RWPE1 (cell line): ENCODE measurements at regions not wholly inside any gene's neighbourhood (a gene's known extent, or its start where the extent isn't known, plus 50 kb on each side); places are given as distances from the start of the nearest gene placed in this dataset.

ENCODE experiments used
- CTCF ChIA-PET: fragments of 350-600 bp; sonication (Branson Sonifier 250); formaldehyde crosslinking; extraction: SDS; loops from one replicate; lab custom pipeline; 2021; lab: Yijun Ruan, JAX
- POLR2A ChIA-PET: fragments of 400-600 bp; formaldehyde crosslinking; extraction: SDS; loops from one replicate; lab custom pipeline; 2020; ENCODE audit warnings: antibody characterized with exemption; ENCODE audit not compliant: low non-redundant PET; lab: Yijun Ruan, JAX
- DNase-seq: peaks from one replicate; pipeline ENCODE4 v3.0.0; 2012; ENCODE audit warnings: low spot score
- H3K27ac ChIP-seq: fragments of 450-650 bp; 2 replicates; pipeline ENCODE4 v1.5.1; 2017
- CTCF ChIP-seq: fragments of 450-650 bp; conservative IDR thresholded peaks from 2 replicates; pipeline ENCODE4 v1.5.1; 2017; ENCODE audit warnings: low read depth, mild to moderate bottlenecking

GRCh38 chr3:176767385-176767784 lies 429.9 kb downstream of the TBL1XR1 start:
- POLR2A ChIA-PET: no interaction called here
- H3K27ac ChIP-seq: peak overlapping the region; percentile 61
- CTCF ChIA-PET: interaction anchor here (0.9 kb wide), 1 partner anchor 153 kb away, joined by 3 read pairs; no protein-coding TSS in a partner anchor
- DNase-seq: peak; percentile 40
- TF ChIP-seq CTCF: no peak

DNA sequence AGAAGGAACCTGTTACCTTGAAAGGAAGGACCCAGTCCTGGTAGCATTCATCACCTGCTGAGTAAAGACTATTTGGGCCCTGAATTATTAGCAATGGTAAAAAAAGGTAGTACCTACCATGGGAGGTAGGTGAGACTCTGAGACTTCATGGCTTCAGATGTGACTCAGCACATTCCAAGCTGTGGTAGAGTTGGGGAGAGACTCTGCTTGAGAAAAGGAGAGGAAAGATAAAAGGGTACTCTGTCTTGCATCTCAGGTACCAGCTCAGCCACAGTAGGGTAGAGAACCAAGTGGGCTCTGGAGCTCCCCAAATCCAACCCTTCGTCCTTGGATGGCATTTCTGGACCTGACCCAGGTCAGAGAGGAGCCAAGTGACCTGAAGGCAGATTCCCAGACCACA lies 430.4 kb downstream of the TBL1XR1 start:
- peak overlapping the region; percentile 61 for H3K27ac ChIP-seq
- DNase-seq: no peak
- POLR2A ChIA-PET: no interaction called here
- CTCF ChIA-PET: interaction anchor here (0.9 kb wide), 1 partner anchor 154 kb away, joined by 3 read pairs; no protein-coding TSS in a partner anchor
- TF ChIP-seq CTCF: no peak

DNA sequence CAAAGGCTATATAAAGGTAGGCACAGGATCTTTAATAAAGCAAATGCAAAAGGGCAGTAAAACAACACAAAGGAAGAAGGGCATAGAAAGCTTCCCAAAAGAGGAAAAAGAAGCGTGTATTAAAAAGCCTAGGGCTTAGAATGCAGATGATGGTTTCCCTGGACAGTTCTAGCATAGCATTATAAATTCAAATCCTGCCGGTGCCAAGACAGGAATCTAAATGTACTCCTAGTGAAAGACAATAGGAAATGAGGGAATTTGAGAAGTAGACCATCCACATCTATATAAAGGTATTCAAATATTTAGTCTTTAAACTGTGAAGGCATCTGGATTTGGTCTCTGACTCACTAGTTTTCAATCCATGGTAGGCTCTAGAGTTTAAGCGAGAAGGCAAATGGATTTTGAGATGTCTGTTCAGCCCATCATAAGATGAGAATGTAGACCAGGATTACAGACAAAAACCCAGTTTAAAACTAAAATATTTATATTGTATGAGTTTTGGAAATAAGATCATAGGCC lies 431.8 kb downstream of the TBL1XR1 start:
- ChIA-PET CTCF (interaction anchor here (0.6 kb wide), 1 partner anchor 374 kb away, joined by 3 read pairs; no protein-coding TSS in a partner anchor), POLR2A (no interaction called here)
- no peak for TF ChIP-seq CTCF
- DNase-seq: no peak
- no peak overlapping the region for H3K27ac ChIP-seq

DNA sequence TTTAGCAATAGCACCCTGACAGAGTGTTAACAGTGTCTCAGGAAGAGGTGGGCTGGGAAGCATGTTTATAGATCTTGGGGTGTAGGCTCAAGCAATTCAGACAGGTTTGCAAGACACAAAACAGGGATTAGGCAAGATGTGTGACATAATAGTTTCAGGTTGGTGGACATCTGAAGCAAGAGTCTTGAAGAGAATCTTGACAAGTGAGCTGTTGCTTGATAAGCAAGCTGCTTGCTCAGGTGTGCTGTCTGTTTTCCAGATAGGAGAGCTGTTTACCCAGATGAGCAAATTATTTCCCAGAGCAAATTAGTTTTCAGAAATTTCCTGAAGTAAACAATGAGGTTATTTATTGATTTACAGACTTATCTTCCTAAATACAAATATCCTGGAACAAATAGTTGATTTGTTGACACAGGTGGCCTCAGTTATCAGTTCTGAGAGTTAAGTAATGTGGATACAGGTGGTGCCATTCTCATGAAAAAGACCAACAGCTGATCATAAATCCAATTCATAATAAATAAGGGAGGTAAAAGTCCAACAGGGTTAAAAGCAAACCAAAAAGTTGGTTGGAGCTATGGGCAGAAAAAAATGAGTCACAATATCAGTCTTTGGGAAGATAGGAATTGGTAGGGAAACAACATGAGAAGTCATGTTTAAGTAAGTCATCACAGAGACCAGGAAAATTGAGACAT lies 437.3 kb downstream of the TBL1XR1 start:
- no peak for DNase-seq
- no peak for TF ChIP-seq CTCF
- POLR2A ChIA-PET: no interaction called here

DNA sequence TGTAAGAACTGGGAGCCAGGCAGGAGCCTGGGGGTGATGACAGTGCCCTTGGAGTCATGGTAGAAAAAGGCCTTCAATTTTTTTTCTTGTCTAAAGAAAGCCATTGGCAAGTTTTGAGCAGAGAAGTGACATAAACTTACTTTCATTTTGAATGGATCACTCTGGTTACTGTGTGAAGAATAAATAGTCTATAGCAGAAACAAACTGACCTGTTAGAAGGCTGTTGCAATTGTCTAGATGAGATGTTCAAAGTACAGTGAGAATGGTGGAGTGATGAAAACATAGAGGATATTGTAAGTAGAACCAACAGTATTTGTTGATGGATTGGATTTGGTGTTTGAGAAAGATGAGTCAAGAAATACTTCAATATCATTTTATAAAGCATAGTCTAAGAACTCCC lies 439.9 kb downstream of the TBL1XR1 start:
- DNase-seq: no peak
- H3K27ac ChIP-seq: no peak overlapping the region
- TF ChIP-seq CTCF: no peak
- ChIA-PET CTCF (no interaction called here), POLR2A (no interaction called here)

More for the DNA sequence above, 437.3 kb downstream of the TBL1XR1 start:
- CTCF ChIA-PET: no interaction called here
- no peak overlapping the region for H3K27ac ChIP-seq

DNA sequence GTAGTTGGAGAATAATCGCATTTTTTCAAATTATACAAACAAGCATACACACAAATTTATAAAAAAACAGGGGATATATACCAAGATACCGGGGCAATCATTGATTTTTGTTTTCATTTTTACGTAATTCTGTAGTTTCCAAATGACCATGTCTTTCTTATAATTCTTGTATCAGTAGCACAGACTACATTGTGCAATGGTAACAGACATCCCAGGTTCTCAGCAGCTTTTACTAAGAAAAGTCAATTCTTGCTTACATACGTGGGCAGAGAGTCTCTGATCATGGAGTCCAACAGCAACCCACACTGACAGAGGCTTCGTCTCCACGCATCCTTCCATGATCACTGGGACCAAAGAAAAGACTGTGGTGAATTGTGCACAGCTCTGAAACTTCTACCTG lies 441.3 kb downstream of the TBL1XR1 start:
- no peak overlapping the region for H3K27ac ChIP-seq
- ChIA-PET CTCF (interaction anchor here (0.5 kb wide), 1 partner anchor 11 kb away, joined by 5 read pairs; no protein-coding TSS in a partner anchor), POLR2A (no interaction called here)
- DNase-seq: no peak
- TF ChIP-seq CTCF: no peak
